CD14-positive monocyte (primary cell): ENCODE measurements at regions not wholly inside any gene's neighbourhood (a gene's known extent, or its start where the extent isn't known, plus 50 kb on each side); places are given as distances from the start of the nearest gene placed in this dataset.

Experiments used
- DNase-seq, 3 donors: peaks; one replicate each; pipeline ENCODE4 v3.0.0-alpha.2; 2011 to 2022
- H2AFZ ChIP-seq: 2 replicates; pipeline ENCODE4 v1.6.0; 2012; ENCODE audit warnings: mild to moderate bottlenecking, low read depth, low read length, inconsistent platforms; ENCODE audit not compliant: insufficient read depth, poor library complexity, severe bottlenecking
- H3K27ac ChIP-seq, 2 donors: 1 replicate in 1 of 2; 2 replicates in 1 of 2; pipeline ENCODE4 v1.5.1; 2012 to 2013; ENCODE audit warnings: low read length in 2 of 2, control low read depth in 1 of 2, inconsistent platforms in 1 of 2, low read depth in 1 of 2, mild to moderate bottlenecking in 1 of 2
- H3K27me3 ChIP-seq, 2 donors: one replicate each; pipeline versions ENCODE4 v1.6.0 to v1.6.1; 2011 to 2013; ENCODE audit warnings: low read length in 2 of 2; ENCODE audit not compliant: control insufficient read depth in 2 of 2, insufficient read depth in 2 of 2
- H3K36me3 ChIP-seq, 2 donors: replicated peaks in 1 of 2; 1 replicate in 1 of 2; 2 replicates in 1 of 2; pipeline versions ENCODE4 v1.5.1 to v1.6.1; 2012 to 2013; ENCODE audit warnings: low read length in 2 of 2, control low read depth in 1 of 2, inconsistent platforms in 1 of 2, mild to moderate bottlenecking in 1 of 2; ENCODE audit not compliant: insufficient read depth in 2 of 2, control insufficient read depth in 1 of 2
- H3K4me1 ChIP-seq, 2 donors: 1 replicate in 1 of 2; 2 replicates in 1 of 2; pipeline versions ENCODE4 v1.5.1 to v1.6.1; 2012 to 2013; ENCODE audit warnings: low read length in 2 of 2, control low read depth in 1 of 2, inconsistent platforms in 1 of 2, mild to moderate bottlenecking in 1 of 2, moderate library complexity in 1 of 2; ENCODE audit not compliant: insufficient read depth in 2 of 2, control insufficient read depth in 1 of 2
- H3K4me2 ChIP-seq: replicated peaks from 2 replicates; pipeline ENCODE3; 2012; ENCODE audit warnings: low read length, moderate library complexity, mild to moderate bottlenecking; ENCODE audit not compliant: poor library complexity, severe bottlenecking; ENCODE audit errors: extremely low read depth
- H3K4me3 ChIP-seq, 3 experiments: fragments of 200-600 bp in 1 of 3; sonication (generic) in 1 of 3; replicated peaks in 1 of 3; 1 replicate in 2 of 3; 2 replicates in 1 of 3; pipeline ENCODE4 v1.5.1; 2011 to 2013; ENCODE audit warnings: low read length in 3 of 3, mild to moderate bottlenecking in 3 of 3, control low read depth in 2 of 3, low read depth in 2 of 3, inconsistent platforms in 1 of 3, moderate library complexity in 1 of 3
- H3K79me2 ChIP-seq: 2 replicates; pipeline ENCODE4 v1.6.0; 2012; ENCODE audit warnings: mild to moderate bottlenecking, control low read depth, inconsistent platforms, low read length, moderate library complexity; ENCODE audit not compliant: insufficient read depth
- H3K9ac ChIP-seq: 2 replicates; pipeline ENCODE4 v1.6.0; 2017; ENCODE audit warnings: low read length, mild to moderate bottlenecking; ENCODE audit not compliant: insufficient read depth, poor library complexity, severe bottlenecking
- H3K9me3 ChIP-seq, 2 donors: replicated peaks in 1 of 2; 1 replicate in 1 of 2; 2 replicates in 1 of 2; pipeline versions ENCODE4 v1.5.1 to v1.6.1; 2012 to 2013; ENCODE audit warnings: low read length in 2 of 2, control low read depth in 1 of 2; ENCODE audit not compliant: control insufficient read depth in 1 of 2, insufficient read depth in 1 of 2
- H4K20me1 ChIP-seq: 2 replicates; pipeline ENCODE4 v1.6.0; 2012; ENCODE audit warnings: mild to moderate bottlenecking, low read length, control low read depth, moderate library complexity; ENCODE audit not compliant: insufficient read depth
- H3K27ac Mint-ChIP-seq, 7 donors: one replicate each; pipeline ENCODE4 v1.8.0; 2020; ENCODE audit warnings: mild to moderate bottlenecking in 7 of 7, mixed read lengths in 7 of 7, moderate library complexity in 6 of 7, inconsistent platforms in 2 of 7
- H3K27me3 Mint-ChIP-seq, 3 donors: one replicate each; pipeline ENCODE4 v1.8.0; 2021 to 2022; ENCODE audit warnings: low read depth in 3 of 3, mild to moderate bottlenecking in 3 of 3, mixed read lengths in 3 of 3, moderate library complexity in 3 of 3, inconsistent platforms in 1 of 3
- H3K36me3 Mint-ChIP-seq, 2 donors: one replicate each; pipeline ENCODE4 v1.8.0; 2020; ENCODE audit warnings: mixed read lengths in 2 of 2, inconsistent platforms in 1 of 2, mild to moderate bottlenecking in 1 of 2
- H3K4me1 Mint-ChIP-seq: one replicate; pipeline ENCODE4 v1.8.0; 2020; ENCODE audit warnings: mild to moderate bottlenecking, mixed read lengths
- H3K4me3 Mint-ChIP-seq, 2 donors: one replicate each; pipeline ENCODE4 v1.8.0; 2020; ENCODE audit warnings: mild to moderate bottlenecking in 2 of 2, mixed read lengths in 2 of 2, moderate library complexity in 1 of 2
- H3K9me3 Mint-ChIP-seq, 7 donors: one replicate each; pipeline ENCODE4 v1.8.0; 2020 to 2022; ENCODE audit warnings: mixed read lengths in 7 of 7, mild to moderate bottlenecking in 6 of 7, moderate library complexity in 6 of 7, inconsistent platforms in 2 of 7
- CTCF ChIP-seq: fragments of 200-600 bp; IDR thresholded peaks from one replicate; pipeline ENCODE4 v1.8.0; 2022; ENCODE audit warnings: antibody characterized with exemption, mild to moderate bottlenecking
- WGBS: methylation state at CpG from one replicate; pipeline ENCODE4 v1.1.5; 2013; ENCODE audit warnings: missing lambda C conversion rate; ENCODE audit not compliant: insufficient coverage; 5-methylcytosine and 5-hydroxymethylcytosine counted together
- intact Hi-C, 2 donors: fragments of 100-400 bp; cut with micrococcal nuclease; formaldehyde crosslinking; loops; one replicate each; pipeline versions ENCODE4 v1.15.0 to v1.15.1; 2023

GRCh38 chr14:42047421-42048055, 440.9 kb downstream of the LRFN5 start:
- Histone ChIP-seq H3K36me3 (no peaks in the 10 kb centered on the region), H3K4me3 (no peak overlapping the region), H4K20me1 (no peaks in the 10 kb centered on the region), H3K27ac (no peak overlapping the region), H3K79me2 (no peaks in the 10 kb centered on the region), H2AFZ (no peak overlapping the region), H3K9me3 (no peaks in the 10 kb centered on the region), H3K4me1 (no peaks in the 10 kb centered on the region), H3K4me2 (no peak overlapping the region), H3K27me3 (no peaks in the 10 kb centered on the region), H3K9ac (no peak overlapping the region)
- Mint-ChIP-seq H3K9me3 (peaks cover 0 to 6% (median 0%) of the 10 kb centered on the region in 7 donors), H3K27me3 (no peaks in the 10 kb centered on the region), H3K27ac (no peak overlapping the region), H3K36me3 (no peaks in the 10 kb centered on the region), H3K4me1 (no peaks in the 10 kb centered on the region), H3K4me3 (no peak overlapping the region)
- WGBS: 100% methylated on average over 1 of the region's 3 CpGs
- TF ChIP-seq CTCF: no peak
- no peak for DNase-seq
- intact Hi-C loops: no loop called here

GRCh38 chr14:42045383-42045782, 438.7 kb downstream of the LRFN5 start:
- Mint-ChIP-seq H3K36me3 (no peaks in the 10 kb centered on the region), H3K27ac (no peak overlapping the region), H3K4me1 (no peaks in the 10 kb centered on the region), H3K4me3 (no peak overlapping the region), H3K27me3 (no peaks in the 10 kb centered on the region), H3K9me3 (peaks cover 0 to 6% (median 0%) of the 10 kb centered on the region in 7 donors)
- no peaks in the 10 kb centered on the region for H3K9me3 ChIP-seq
- 100% methylated on average over 1 of the region's 3 CpGs for WGBS
- H3K27ac ChIP-seq: no peak overlapping the region
- no peaks in the 10 kb centered on the region for H3K27me3 ChIP-seq
- no peaks in the 10 kb centered on the region for H4K20me1 ChIP-seq
- no peaks in the 10 kb centered on the region for H3K36me3 ChIP-seq
- H3K4me1 ChIP-seq: no peaks in the 10 kb centered on the region
- no peak overlapping the region for H3K4me2 ChIP-seq
- no peak overlapping the region for H3K4me3 ChIP-seq
- TF ChIP-seq CTCF: no peak
- no peak for DNase-seq
- no peak overlapping the region for H2AFZ ChIP-seq
- no peak overlapping the region for H3K9ac ChIP-seq
- H3K79me2 ChIP-seq: no peaks in the 10 kb centered on the region
- intact Hi-C loops: no loop called here
